ENCODE measurements at regions not wholly inside any gene's neighbourhood (a gene's known extent, or its start where the extent isn't known, plus 50 kb on each side); places are given as distances from the start of the nearest gene placed in this dataset.

DNA sequence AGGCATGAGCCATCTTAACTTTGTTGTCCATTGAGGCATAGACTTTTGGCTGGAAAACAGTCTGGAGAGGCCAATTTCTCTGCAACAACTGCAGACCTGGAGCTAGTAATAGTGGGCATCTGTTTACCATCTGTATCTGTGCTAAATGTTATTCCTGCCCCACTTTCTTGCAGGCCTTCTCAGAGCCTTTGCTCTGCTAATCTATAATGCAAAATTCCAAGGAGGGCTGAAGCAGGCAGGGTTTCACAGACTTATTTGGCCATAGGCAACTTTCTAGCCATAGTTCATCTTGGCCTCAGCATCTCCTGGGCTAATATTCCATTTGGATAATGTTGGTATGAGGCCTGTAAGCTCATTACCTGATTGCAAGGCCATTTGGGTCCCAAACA, 124.5 kb upstream of the CSF3R start:
- DNase-seq (ENCODE audit: low read depth) = no peak

DNA sequence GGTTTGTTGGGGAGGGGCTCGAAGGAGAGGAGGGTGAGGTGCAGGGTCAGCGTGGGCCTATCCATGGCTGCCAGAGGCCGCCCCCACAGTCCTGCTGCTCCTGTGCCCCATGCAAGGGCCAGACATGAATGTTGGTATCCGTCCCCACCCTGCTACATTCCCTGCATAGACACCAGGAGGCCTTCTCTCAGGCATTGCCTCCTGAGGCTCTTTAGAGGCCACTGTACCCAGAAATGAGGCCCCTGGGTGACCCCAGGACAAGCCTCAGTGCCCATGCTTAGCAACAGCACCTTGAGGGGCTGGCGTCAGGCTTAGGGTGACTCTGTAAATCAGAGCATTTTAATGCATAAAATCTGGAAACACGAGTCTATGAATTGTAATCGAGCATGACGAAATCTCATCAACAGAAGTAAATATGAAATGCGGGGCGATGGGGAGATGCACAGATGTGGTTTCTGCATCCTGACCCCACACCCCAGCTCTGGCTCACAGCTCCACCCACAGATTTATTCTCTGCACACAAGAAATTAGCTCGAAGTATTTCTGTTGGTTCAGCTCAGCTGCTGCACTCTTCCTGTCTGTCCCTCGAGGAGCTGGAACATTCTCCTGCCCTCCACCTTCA, 124.0 kb upstream of the CSF3R start:
- DNase-seq (ENCODE audit: low read depth) = no peak

DNA sequence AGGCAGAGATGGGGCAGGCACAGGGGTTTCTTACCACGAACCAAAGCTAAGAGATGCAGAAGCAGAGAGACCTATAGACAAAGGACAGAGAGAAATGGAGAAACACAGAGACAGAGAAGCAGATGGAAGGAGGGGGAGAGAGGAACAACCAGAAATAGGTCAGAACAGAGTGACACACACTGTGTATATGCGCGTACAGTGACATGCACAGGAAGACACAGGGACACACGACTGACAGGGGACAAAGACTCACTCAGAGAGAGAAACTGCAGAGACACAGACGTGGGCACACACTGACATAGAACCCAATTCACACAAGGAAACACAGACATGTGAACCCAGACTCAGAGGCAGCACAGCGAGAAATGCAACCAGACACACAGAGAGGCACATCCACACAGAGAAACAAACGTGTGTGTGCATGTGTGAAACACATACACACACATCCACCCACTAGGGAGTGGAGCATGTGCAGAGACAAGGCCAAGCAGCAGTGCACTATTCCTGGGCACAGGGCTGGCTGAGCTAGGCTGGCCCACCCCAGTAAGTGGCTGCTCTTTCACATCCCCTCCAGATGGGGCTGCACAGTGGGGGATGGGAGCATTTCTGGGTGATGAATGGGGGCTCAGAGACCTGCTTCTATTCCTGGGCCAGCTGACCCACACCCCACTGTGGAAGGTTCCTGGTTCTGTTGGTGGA, 123.4 kb upstream of the CSF3R start:
- no peak for DNase-seq (ENCODE audit: low read depth)

DNA sequence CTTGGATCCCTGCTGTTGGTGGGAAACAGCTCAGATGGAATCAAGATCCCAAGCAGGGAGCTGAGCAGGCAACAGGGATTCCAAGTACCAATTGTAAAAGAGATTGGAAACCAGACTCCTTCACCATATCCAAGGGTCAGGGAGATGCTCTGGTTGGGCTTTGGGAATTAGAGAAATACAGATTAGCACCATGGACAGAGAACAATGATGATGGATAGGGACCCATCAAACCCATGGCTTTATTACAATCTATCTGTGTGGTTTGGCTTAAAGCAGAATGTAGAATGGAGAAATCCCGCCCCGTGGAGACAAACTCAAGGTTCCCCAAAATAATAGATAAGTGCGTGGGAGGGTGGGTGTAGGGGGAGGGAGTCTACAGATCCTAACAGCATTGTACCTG, 120.7 kb upstream of the CSF3R start:
- no peak for DNase-seq (ENCODE audit: low read depth)

DNA sequence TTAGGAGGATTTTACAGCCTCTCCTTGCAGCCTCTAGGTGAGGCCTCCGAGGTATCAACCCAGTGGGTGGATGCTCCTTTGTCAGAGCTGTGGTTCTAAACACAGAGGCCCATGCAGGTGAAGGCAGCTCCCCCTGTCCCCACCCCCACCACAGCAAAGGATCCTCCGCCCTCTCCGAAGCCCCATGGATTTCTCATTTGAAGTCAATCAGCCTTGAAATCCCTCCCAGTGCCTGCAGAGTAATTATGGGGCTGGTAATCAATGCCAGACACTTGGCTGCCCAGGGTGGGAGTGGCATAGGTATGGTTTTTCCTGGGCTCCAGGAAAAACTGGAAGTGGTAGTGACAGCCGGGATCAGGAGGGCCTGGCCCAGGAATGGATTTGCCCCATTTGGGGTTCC, 119.5 kb upstream of the CSF3R start:
- DNase-seq (ENCODE audit: low read depth) = no peak

DNA sequence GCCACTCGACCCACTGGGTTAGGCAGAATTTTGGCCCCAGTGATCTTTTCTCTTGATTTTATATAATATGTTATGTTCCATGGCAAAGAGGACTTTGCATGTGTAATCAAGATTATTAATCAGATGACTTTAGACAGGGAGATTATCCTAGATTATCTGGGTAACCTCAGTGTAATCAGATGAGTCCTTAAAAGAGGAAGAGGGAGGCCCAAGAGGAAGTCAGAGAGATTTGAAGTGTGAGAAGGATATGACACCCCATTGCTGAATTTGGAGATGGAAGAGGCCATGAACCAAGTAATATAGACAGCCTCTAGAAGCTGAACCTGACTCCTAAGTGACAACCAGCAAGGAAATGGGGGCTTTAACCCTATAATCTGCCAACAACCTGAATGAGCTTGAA, 117.1 kb upstream of the CSF3R start:
- DNase-seq (ENCODE audit: low read depth) = no peak

DNA sequence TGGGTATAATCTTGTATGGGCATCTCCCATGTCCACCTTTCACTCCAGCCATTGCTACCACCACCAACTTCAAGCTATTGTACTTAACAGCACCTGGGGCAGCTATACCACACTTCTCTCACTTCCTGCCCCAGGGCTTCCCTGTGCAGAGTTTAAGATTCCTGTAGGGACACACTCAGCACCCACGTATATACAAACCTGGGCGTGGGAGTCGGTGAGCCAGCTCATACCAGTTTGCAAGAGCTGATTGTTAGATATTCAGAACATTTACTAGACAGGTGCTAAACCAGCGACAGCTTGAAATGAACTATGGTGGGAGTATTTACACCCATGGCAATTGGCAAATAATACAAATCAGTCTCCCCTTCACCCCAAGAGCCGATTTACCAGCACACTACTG, 114.8 kb upstream of the CSF3R start:
- no peak for DNase-seq (ENCODE audit: low read depth)

DNA sequence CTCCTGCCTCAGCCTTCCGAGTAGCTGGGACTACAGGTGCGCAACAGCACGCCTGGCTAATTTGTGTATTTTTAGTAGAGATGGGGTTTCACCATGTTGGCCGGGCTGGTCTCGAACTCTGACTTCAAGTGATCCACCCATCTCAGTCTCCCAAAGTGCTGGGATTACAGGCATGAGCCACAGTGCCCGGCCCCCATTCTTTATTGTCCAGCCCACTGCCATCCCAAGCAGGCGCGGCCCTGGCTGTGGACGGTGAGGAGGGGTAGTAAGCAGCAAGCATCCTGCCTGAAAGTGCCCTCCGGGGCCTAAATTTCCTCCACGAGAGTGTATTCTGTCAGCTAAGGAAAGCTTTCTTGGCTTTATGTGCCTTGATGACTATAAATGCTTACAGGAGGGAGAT, 113.2 kb upstream of the CSF3R start:
- DNase-seq (ENCODE audit: low read depth) = no peak

DNA sequence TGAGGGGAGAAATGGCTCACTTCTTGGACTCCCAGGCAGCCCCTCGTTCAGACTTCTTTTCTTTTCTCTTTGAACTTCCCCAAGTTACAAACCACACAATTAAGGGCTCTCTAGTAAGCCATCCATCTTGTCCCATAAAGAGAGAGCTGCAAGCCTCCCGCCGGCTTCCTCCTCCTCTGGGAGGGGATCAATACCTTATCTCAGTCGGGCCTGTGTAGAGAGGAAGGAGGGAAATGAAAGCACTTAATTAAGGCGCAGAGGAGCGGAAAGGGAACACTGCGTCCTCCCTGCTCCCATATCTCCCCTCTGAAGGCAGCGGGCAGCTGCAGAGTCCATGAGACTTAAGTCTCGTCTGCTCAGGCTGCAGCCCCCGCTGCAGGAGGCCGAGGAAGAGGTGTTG, 112.6 kb upstream of the CSF3R start:
- DNase-seq (ENCODE audit: low read depth) = no peak

DNA sequence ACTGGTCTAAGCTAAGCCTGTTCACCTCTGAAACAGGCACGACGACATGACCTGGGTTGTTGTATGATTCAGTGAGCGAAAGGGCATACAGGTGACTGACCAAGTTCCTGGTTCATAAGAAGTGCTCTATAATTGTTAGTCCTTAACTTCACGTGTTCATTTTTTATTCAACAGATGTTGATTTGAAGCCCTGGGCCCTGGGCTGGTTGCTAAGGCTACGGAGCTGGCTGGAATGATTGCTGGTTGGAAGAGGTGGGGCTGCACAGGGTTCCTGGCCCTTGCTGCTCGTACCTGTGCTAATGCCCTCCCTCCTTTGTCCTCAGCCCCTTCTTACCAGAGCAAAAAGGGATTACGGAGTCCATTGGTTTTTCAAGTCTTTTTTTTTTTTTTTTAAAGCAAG, 111.3 kb upstream of the CSF3R start:
- DNase-seq (ENCODE audit: low read depth) = no peak

DNA sequence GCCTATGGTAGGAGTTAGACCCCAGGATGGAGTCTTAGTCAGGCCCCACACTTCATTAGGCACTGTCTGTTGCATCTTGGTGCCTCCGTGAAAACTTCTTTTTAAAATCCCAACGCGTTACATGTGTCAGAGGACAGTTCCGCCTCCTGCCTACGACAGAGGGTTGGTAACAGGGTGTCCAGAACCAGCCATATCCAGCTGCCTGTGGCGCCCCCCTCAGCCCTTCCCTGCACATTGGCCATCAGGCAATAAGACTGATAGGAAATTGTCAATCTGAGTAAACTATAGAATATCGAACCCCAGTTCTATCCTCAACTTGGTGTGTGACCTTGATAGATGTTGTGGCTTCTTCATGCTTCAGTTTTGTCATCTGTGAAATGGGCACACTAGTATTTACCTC, 108.6 kb upstream of the CSF3R start:
- no peak for DNase-seq (ENCODE audit: low read depth)

DNA sequence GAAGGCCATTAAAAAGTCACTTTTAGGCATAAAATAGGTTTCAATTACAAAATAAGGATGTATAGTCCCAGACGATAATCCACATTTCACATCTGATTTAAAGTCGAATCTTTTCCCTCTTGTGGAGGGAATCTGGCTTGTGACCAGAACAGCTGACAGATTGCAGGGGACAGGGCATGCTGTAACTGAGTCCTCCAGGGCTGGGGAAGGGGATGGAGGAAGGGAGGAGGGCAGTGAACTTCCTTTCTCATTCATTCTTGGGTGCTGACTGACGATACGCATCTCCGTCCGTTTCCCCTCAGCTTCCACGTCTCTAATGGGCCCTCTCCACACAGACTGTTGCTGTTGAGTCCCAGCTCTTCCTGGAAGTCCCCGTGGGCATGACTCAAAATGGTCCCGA, 108.1 kb upstream of the CSF3R start:
- no peak for DNase-seq (ENCODE audit: low read depth)

DNA sequence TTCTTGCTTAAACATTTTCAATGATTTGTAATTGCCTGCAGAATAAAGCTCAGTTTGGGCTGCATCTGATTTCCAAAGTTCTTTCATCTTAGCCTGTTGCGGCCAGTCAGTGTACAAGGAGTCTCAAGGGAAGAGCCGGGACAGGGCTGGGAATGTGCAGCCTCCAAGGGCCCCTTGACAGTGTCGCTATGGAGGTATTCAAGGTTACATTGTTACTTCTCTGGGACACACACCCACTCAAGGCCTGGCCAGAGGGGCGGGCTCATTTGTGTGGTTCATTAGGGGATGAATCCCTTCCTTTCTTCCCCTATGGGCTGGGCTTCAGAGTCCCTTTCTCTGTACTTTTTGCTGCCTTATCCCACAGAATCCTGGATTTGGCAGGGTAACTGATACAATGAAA, 107.6 kb upstream of the CSF3R start:
- no peak for DNase-seq (ENCODE audit: low read depth)

DNA sequence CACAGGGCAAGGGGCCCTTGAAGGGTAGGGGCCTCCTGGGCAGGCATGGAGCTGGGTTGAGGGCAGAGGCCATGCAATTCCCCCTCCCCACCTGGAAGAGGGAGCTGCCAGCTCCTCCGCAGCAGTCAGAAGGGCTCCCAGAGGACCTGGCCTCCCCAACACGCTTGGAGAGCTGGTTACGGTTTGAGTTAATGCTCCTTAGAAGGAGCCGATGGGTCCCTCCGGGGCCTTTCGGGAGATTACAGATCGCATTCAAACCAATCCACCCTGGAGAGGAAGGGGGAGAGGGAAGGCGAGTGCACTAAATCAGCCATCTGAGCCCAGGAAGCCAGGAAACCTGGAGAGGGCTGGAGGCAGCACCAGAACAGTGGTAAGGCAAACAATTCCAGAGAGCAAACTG, 106.3 kb upstream of the CSF3R start:
- no peak for DNase-seq (ENCODE audit: low read depth)

DNA sequence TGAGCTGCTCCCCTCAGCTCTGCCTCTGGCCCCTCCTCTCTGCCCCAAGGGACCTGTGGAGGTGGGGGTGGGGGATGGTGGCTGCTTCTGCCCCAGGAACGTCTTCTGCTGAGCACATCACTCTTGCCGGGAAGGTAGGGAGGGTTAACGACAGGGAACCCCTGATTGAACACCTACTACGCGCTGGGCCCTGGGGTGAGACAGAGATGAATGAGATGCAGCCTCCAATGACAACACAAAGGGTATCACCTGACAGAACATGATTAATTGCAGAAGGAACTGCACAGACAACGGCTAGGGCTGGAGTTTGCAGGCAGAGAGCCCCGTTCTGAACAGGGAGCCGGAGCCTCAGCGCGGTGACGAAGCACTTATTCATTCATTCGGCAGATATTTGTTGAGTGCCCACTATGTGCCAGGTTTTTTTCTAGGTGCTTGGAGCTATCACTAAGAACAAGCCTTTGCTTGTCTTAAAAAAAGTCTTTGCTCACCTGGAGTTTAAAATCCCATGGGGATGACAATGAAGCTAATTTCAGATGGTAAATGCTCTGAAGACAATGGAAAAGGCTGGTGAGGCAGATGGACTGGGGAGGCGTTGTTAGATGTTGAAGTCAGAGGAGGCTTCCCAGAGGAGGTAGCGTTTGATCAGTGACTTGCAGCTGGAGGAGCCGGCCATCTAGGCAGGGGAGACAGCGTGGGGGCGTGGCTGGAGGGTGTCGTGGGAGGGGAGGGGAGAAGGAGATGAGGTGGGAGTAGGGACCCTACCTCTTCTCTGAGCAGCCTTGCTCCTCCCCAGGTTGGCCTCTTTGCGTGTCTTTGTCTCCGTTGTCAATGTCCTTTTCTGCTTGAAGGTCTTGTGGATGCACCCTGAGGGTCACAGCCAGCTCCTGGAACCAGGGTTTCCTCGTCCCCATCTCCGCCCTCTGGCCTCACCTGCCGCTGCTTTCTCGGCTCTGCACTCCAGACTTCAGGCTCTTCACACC, 103.1 kb upstream of the CSF3R start:
- no peak for DNase-seq (ENCODE audit: low read depth)

DNA sequence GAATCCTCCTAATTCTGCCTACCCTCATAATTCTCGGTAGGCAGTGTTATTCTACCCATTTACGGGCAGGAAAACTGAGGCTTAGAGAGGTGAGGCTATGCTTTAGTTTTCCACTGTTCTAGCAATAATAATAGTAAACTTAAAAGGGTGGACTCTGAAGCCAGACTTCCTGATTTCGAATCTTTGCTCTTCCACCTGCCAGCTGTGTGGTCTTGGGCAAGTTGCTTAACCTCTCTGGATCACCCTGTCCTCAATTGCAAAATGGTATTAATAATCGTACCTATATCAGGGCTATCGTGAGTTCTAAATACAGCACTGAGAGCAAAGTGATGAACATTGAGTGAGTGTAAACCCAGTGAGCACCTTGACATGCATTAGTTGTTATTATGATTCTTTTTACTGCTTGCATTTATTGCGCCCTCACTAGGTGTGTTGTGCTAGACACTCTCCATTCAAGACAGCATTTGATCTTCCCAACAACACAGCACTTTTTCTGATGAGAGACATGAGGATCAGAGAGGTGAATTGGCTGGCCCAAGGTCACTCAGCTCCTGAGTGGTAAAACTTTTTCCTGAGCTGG, 102.3 kb upstream of the CSF3R start:
- no peak for DNase-seq (ENCODE audit: low read depth)

DNA sequence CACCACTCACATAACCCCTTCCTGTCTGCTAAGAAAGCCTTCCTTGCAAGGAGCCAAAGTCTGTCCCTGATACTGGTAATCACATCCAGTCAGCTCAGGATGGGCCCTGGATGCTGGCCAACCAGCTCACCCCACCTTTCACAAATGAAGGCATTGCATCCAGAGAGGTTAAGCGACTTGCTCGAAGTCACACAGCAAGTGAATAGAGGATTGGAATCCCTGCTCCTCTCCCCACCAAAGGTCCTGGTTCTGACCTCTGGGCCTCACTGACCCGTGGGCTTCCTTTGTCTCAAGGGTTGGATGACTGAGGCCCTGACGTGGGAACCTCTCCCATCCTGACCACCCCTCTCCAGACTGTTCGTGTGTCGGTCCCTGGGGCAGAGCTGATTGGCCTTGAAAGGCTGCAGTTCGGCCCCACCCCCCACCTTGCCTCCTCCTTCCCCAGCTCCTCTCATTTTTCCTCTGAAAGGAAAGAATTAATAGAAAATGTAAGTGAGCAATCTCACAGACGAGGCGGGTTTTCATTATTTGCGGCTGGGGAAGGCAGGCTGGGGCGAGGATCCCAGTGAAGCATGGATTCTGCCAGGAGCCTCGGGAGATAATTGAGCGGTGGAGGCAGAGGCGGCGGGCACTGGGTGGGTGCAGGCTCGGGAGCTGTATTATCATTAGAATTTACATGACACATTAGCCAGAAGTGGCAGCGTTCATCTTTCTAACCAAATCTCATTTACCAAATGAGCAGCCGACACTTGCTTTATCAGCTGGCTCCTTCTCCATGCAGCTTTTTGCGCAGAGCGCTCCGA, 101.5 kb upstream of the CSF3R start:
- DNase-seq (ENCODE audit: low read depth) = no peak

DNA sequence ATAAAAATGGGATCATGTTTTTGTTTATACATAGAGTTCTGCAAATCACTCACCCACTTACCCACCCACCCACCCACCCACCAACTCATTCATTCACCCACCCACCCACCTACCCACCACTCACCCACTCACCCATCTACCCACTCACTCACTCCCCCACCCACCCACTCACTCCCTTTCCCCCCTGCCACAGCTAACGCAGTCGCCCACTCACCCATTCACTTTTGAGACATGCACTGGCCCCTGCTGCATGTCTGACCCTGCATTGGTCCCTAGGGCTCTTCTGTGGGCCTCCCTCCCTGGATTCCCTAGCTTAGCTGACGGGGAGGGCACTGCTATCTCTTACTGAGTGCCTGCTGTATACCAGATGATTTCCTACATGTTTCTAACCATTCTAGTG, 100.4 kb upstream of the CSF3R start:
- DNase-seq (ENCODE audit: low read depth) = no peak

DNA sequence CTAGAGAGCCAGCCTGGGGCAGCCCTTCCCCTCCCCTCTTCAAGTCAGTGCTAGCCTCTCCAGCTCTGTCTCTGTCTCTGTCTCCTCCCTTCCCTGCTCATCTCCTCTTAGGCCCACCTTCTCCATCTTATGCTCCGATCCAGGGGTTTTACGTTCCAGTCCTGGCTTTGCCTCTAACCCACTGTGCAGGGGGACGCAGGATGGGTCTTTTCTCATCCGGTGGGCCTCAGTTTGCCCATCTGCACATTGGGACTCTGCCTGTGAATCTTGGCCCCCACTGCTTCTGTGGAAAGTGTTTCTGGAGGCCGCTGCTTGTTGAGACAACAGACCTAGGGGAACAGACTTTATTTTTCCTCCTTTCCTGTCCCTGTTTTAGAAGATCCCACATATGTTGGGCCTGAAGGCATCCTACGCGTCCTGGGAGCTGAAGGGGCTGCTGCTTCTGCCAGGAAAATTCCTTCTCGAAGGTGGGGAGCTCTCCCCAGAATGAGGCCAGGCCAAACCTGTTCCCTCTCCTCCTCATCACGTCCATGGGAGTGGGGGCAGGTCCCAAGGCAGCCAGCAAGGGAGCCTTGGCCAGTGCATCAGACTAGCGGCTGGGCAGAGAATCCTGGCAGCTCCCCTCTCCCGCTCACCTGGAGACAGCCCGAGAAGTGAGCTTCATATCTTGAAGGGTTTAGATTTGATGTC, 99.5 kb upstream of the CSF3R start:
- DNase-seq (ENCODE audit: low read depth) = no peak

DNA sequence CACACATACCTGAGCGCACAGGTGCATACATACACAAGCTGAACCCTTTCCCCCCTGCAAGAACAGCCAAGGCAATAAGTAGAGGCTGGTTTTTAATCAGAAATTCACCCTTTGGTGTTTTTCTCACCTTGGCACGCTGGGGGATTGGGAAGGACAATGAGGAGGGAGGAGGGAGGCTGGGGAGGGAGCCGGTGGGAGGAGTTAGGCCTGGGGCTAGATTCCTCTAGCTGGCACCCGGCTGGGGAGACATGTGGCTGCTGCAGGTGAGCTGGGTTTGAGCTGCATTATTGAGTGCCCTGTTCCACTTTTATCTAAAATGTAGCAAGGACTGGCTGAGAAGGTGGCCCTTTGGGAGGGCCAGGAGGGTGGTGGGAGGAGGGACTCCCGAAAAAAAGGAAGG, 97.8 kb upstream of the CSF3R start:
- no peak for DNase-seq (ENCODE audit: low read depth)

DNA sequence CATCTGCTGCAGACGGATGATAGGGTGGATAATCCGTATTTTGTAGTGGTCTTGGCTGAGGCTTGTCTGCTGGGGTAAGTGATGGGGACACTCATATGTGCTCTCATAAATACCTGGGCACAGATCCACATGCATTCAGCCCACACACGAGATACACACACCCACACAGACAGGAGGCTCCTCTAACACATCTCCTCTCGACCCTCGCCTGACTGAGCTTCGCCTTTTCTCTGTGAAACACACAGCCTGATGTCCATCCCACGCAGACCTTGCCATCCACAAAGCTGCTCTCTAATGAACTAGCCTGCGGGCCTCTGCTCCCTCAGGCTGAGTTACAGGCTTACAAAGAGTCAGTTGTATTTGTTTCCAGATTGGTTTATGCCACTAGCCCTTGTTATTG, 96.3 kb upstream of the CSF3R start:
- no peak for DNase-seq (ENCODE audit: low read depth)
